ENCODE measurements at regions not wholly inside any gene's neighbourhood (a gene's known extent, or its start where the extent isn't known, plus 50 kb on each side); places are given as distances from the start of the nearest gene placed in this dataset.

GRCh38 chr2:13335862-13336535 lies 619.3 kb downstream of the TRIB2 start (continued):
- no peak for TF ChIP-seq CTCF (IDR thresholded peaks at IDR 0.05; ENCODE audit: control extremely low read depth in 1 of 3, insufficient read depth in 1 of 3, low read depth in 1 of 3, low read length in 3 of 3)
- TF ChIP-seq RBBP5 (IDR thresholded peaks at IDR 0.05; ENCODE audit: borderline replicate concordance, low read depth, low read length) = no peak
- TF ChIP-seq KDM4A (IDR thresholded peaks at IDR 0.05; ENCODE audit: low read depth, low read length, severe bottlenecking) = no peak
- no peak for TF ChIP-seq RXRA (IDR thresholded peaks at IDR 0.05; ENCODE audit: insufficient read depth, low read depth, low read length)
- no peak for TF ChIP-seq SIRT6 (IDR thresholded peaks at IDR 0.05; ENCODE audit: low read length)
- TF ChIP-seq SIX5 (IDR thresholded peaks at IDR 0.05; ENCODE audit: low read depth, low read length) = no peak
- no peak for TF ChIP-seq POLR2A (IDR thresholded peaks at IDR 0.05; ENCODE audit: control extremely low read depth in 1 of 2, low read depth in 2 of 2, low read length in 2 of 2)
- no peak for TF ChIP-seq EGR1 (IDR thresholded peaks at IDR 0.05; ENCODE audit: borderline replicate concordance, low read depth, low read length)
- no peak for TF ChIP-seq GTF2F1 (IDR thresholded peaks at IDR 0.05; ENCODE audit: borderline replicate concordance, low read depth, low read length)
- TF ChIP-seq GABPA (IDR thresholded peaks at IDR 0.05; ENCODE audit: borderline replicate concordance, insufficient read depth, low read length) = no peak
- TF ChIP-seq SRF (IDR thresholded peaks at IDR 0.05; ENCODE audit: low read depth, low read length) = no peak
- TF ChIP-seq SAP30 (IDR thresholded peaks at IDR 0.05; ENCODE audit: insufficient read depth, insufficient replicate concordance, low read length) = no peak

All from H1 (cell line).